PC-3 (cell line): ENCODE measurements at regions not wholly inside any gene's neighbourhood (a gene's known extent, or its start where the extent isn't known, plus 50 kb on each side); places are given as distances from the start of the nearest gene placed in this dataset.

Source experiments
- EZH2 ChIP-seq: fragments of 300-600 bp; sonication (generic); IDR thresholded peaks from one replicate; pipeline ENCODE4 v1.6.1; 2017; ENCODE audit warnings: antibody characterized with exemption, mild to moderate bottlenecking, low read length; ENCODE audit not compliant: unreplicated experiment
- EZH2phosphoT487 ChIP-seq: fragments of 300-600 bp; sonication (generic); IDR thresholded peaks from 2 replicates; pipeline ENCODE4 v1.6.1; 2018; ENCODE audit warnings: mild to moderate bottlenecking, antibody characterized with exemption, low read length, borderline replicate concordance
- TF ChIP-seq, protein P1 (sequence below): fragments of 300-600 bp; sonication (generic); conservative IDR thresholded peaks from 2 replicates; pipeline ENCODE4 v1.5.1; 2017; ENCODE audit warnings: antibody characterized with exemption, low read depth, mild to moderate bottlenecking, low read length

DNA sequence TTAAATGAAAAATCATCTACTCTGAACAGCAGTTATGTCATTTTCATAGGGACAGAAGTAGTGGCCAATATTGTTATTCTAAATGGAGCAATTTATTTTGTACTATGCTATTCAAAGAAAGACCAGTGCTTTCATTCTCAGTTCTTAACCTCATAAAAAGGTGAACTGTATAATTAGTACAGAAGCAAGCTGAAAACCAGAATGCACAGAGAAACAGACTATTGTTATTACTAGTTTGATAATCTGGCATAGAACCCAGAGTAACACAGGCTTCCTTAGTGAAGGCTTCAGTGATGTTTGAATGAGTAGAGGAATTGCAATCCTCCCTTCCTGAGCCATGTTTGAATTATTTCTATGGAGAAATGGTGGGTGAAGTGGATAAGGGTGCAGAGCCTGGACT, 131.6 kb upstream of the LRRC7 start:
- TF ChIP-seq, protein P1, sequence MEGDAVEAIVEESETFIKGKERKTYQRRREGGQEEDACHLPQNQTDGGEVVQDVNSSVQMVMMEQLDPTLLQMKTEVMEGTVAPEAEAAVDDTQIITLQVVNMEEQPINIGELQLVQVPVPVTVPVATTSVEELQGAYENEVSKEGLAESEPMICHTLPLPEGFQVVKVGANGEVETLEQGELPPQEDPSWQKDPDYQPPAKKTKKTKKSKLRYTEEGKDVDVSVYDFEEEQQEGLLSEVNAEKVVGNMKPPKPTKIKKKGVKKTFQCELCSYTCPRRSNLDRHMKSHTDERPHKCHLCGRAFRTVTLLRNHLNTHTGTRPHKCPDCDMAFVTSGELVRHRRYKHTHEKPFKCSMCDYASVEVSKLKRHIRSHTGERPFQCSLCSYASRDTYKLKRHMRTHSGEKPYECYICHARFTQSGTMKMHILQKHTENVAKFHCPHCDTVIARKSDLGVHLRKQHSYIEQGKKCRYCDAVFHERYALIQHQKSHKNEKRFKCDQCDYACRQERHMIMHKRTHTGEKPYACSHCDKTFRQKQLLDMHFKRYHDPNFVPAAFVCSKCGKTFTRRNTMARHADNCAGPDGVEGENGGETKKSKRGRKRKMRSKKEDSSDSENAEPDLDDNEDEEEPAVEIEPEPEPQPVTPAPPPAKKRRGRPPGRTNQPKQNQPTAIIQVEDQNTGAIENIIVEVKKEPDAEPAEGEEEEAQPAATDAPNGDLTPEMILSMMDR: no peak
- TF ChIP-seq EZH2phosphoT487: no peak
- TF ChIP-seq EZH2: no peak
